Left lung (tissue), 4 donors: ENCODE measurements at regions not wholly inside any gene's neighbourhood (a gene's known extent, or its start where the extent isn't known, plus 50 kb on each side); places are given as distances from the start of the nearest gene placed in this dataset.
"Not testable (repeated sequence)": the region's sequence is repeated elsewhere in the genome, so short reads cannot be mapped to it uniquely, and the experiment has no call there.

Experiments used
- ATAC-seq: fragments of 200-7000 bp; cut with Tn5 transposase; one replicate; pipeline ENCODE4 v1.9.1; 2020; ENCODE audit warnings: moderate library complexity
- DNase-seq, 4 donors: peaks; one replicate each; pipeline ENCODE4 v3.0.0-alpha.2; 2013 to 2020
- H3K27ac ChIP-seq, 2 donors: fragments of 200-600 bp; sonication (generic) in 1 of 2; one replicate each; pipeline versions ENCODE4 v1.5.0 to v1.8.0; 2020 to 2021
- H3K27me3 ChIP-seq, 2 donors: fragments of 200-600 bp; sonication (generic) in 1 of 2; one replicate each; pipeline versions ENCODE4 v1.5.0 to v1.8.0; 2020 to 2021
- H3K36me3 ChIP-seq, 2 donors: fragments of 200-600 bp; sonication (generic) in 1 of 2; one replicate each; pipeline versions ENCODE4 v1.5.0 to v1.8.0; 2020 to 2021
- H3K4me1 ChIP-seq, 2 donors: fragments of 200-600 bp; one replicate each; pipeline ENCODE4 v1.8.0; 2021
- H3K4me3 ChIP-seq, 2 donors: fragments of 200-600 bp; sonication (generic) in 1 of 2; one replicate each; pipeline versions ENCODE4 v1.5.0 to v1.8.0; 2020 to 2021; ENCODE audit warnings: mild to moderate bottlenecking in 1 of 2
- H3K9me3 ChIP-seq, 2 donors: fragments of 200-600 bp; sonication (generic) in 1 of 2; one replicate each; pipeline versions ENCODE4 v1.5.0 to v1.8.0; 2020 to 2021
- CTCF ChIP-seq, 2 donors: fragments of 200-600 bp; sonication (generic) in 1 of 2; IDR thresholded peaks; one replicate each; pipeline versions ENCODE4 v1.5.0 to v1.8.0; 2021; ENCODE audit warnings: antibody characterized with exemption in 2 of 2
- intact Hi-C, 2 donors: fragments of 100-400 bp; cut with DNase I; formaldehyde crosslinking; loops; one replicate each; pipeline versions ENCODE4 v1.11.2 to v1.14.2; 2022
- donor health status: DM: no; HTN: yes; CAD: no.
- donor health status: DM: no; HTN: no; CAD: no.

- intact Hi-C loops: no loop called here
- peaks cover 0 to 6% of the 10 kb centered on the region in 2 donors for H3K9me3 ChIP-seq
- H3K4me1 ChIP-seq: no peaks in the 10 kb centered on the region
- no peak overlapping the region for H3K27ac ChIP-seq
- no peak overlapping the region for H3K4me3 ChIP-seq
- peaks cover 0 to 16% of the 10 kb centered on the region in 2 donors for H3K27me3 ChIP-seq
- H3K36me3 ChIP-seq: no peaks in the 10 kb centered on the region
- DNase-seq (no peak), ATAC-seq (no peak)
- no peak for TF ChIP-seq CTCF (IDR thresholded peaks at IDR 0.05)
Measured at GRCh38 chr19:34577056-34577455, 95.5 kb downstream of the WTIP start.

GRCh38 chr19:34576292-34576691 lies 94.7 kb downstream of the WTIP start:
- H3K27ac ChIP-seq: no peak overlapping the region
- H3K36me3 ChIP-seq: no peaks in the 10 kb centered on the region
- ATAC-seq (no peak), DNase-seq (no peak)
- no peak overlapping the region for H3K4me3 ChIP-seq
- no peaks in the 10 kb centered on the region for H3K4me1 ChIP-seq
- no peak for TF ChIP-seq CTCF (IDR thresholded peaks at IDR 0.05)
- H3K9me3 ChIP-seq: peaks cover 0 to 13% of the 10 kb centered on the region in 2 donors
- H3K27me3 ChIP-seq: peaks cover 0 to 16% of the 10 kb centered on the region in 2 donors
- intact Hi-C loops: no loop called here

- ATAC-seq: no peak
- intact Hi-C loops: no loop called here
- TF ChIP-seq CTCF (IDR thresholded peaks at IDR 0.05): no peak
Measured at GRCh38 chr19:34575206-34575605, 93.6 kb downstream of the WTIP start.

GRCh38 chr19:34574704-34575103 lies 93.1 kb downstream of the WTIP start:
- intact Hi-C loops: no loop called here
- Histone ChIP-seq H3K9me3 (peaks cover 0 to 28% of the 10 kb centered on the region in 2 donors), H3K36me3 (no peaks in the 10 kb centered on the region), H3K4me3 (no peak overlapping the region), H3K27ac (no peak overlapping the region), H3K4me1 (no peaks in the 10 kb centered on the region), H3K27me3 (peaks cover 0 to 16% of the 10 kb centered on the region in 2 donors)
- DNase-seq (no peak), ATAC-seq (no peak)
- TF ChIP-seq CTCF (IDR thresholded peaks at IDR 0.05): no peak

More at GRCh38 chr19:34575206-34575605, 93.6 kb downstream of the WTIP start:
- Histone ChIP-seq H3K4me1 (no peaks in the 10 kb centered on the region), H3K4me3 (no peak overlapping the region), H3K9me3 (peaks cover 0 to 24% of the 10 kb centered on the region in 2 donors), H3K36me3 (no peaks in the 10 kb centered on the region), H3K27me3 (peaks cover 0 to 16% of the 10 kb centered on the region in 2 donors), H3K27ac (no peak overlapping the region)
- no peak for DNase-seq

GRCh38 chr19:34573226-34573864 lies 91.8 kb downstream of the WTIP start:
- Histone ChIP-seq H3K36me3 (no peaks in the 10 kb centered on the region), H3K4me3 (no peak overlapping the region), H3K4me1 (no peaks in the 10 kb centered on the region), H3K9me3 (peaks cover 0 to 42% of the 10 kb centered on the region in 2 donors), H3K27me3 (peaks cover 0 to 12% of the 10 kb centered on the region in 2 donors), H3K27ac (no peak overlapping the region)
- DNase-seq (no peak), ATAC-seq (no peak)
- intact Hi-C loops: no loop called here
- no peak for TF ChIP-seq CTCF (IDR thresholded peaks at IDR 0.05)

- H3K4me3 ChIP-seq, H3K27ac ChIP-seq, DNase-seq, H3K27me3 ChIP-seq, H3K36me3 ChIP-seq, H3K4me1 ChIP-seq, ATAC-seq, intact Hi-C loops: not testable (repeated sequence)
- peaks cover 0 to 56% of the 10 kb centered on the region in 2 donors for H3K9me3 ChIP-seq
Measured at GRCh38 chr19:34570140-34570539, 88.6 kb downstream of the WTIP start.

GRCh38 chr19:34562344-34562743 lies 80.8 kb downstream of the WTIP start:
- H3K4me1 ChIP-seq, DNase-seq, H3K4me3 ChIP-seq, H3K27ac ChIP-seq, intact Hi-C loops, H3K27me3 ChIP-seq, H3K36me3 ChIP-seq, ATAC-seq: not testable (repeated sequence)
- peaks cover 0 to 22% of the 10 kb centered on the region in 2 donors for H3K9me3 ChIP-seq
